Neural cell (in vitro differentiated cells): ENCODE measurements at regions not wholly inside any gene's neighbourhood (a gene's known extent, or its start where the extent isn't known, plus 50 kb on each side); places are given as distances from the start of the nearest gene placed in this dataset.

Experiments used
- H2AFZ ChIP-seq: fragments of 200-600, 300-800 bp; sonication (generic), shearing (Covaris generic); 2 replicates; pipeline ENCODE4 v1.6.0; 2014; ENCODE audit warnings: low read depth, mild to moderate bottlenecking, antibody characterized with exemption, low read length, moderate library complexity
- H3F3A ChIP-seq: fragments of 200-600 bp; shearing (Covaris generic); 2 replicates; pipeline ENCODE4 v1.6.1; 2016; ENCODE audit warnings: mild to moderate bottlenecking, moderate library complexity, mixed read lengths, antibody characterized with exemption, low read length; ENCODE audit not compliant: insufficient read depth, poor library complexity, severe bottlenecking
- H3K27ac ChIP-seq: fragments of 200-600, 300-800 bp; sonication (generic), shearing (Covaris generic); 2 replicates; pipeline ENCODE4 v1.5.1; 2014; ENCODE audit warnings: mild to moderate bottlenecking, low read length, moderate library complexity
- H3K27me3 ChIP-seq: fragments of 300-800, 200-600 bp; sonication (generic), shearing (Covaris generic); 2 replicates; pipeline ENCODE4 v1.6.0; 2014; ENCODE audit warnings: mild to moderate bottlenecking, low read depth, low read length, moderate library complexity; ENCODE audit not compliant: insufficient read depth
- H3K36me3 ChIP-seq: fragments of 300-800, 200-600 bp; sonication (generic), shearing (Covaris generic); 2 replicates; pipeline ENCODE4 v1.5.1; 2014; ENCODE audit warnings: mild to moderate bottlenecking, antibody characterized with exemption, low read length, moderate library complexity; ENCODE audit not compliant: insufficient read depth
- H3K4me2 ChIP-seq: fragments of 300-800, 200-600 bp; sonication (generic), shearing (Covaris generic); 2 replicates; pipeline ENCODE4 v1.6.0; 2014; ENCODE audit warnings: mild to moderate bottlenecking, low read length
- H3K4me3 ChIP-seq: fragments of 300-800, 200-600 bp; sonication (generic), shearing (Covaris generic); 2 replicates; pipeline ENCODE4 v1.5.1; 2014; ENCODE audit warnings: mild to moderate bottlenecking, low read length, moderate library complexity
- H3K79me2 ChIP-seq: fragments of 200-600 bp; shearing (Covaris generic); replicated peaks from 2 replicates; pipeline ENCODE4 v1.6.0; 2014; ENCODE audit warnings: mild to moderate bottlenecking, low read length, moderate library complexity; ENCODE audit not compliant: insufficient read depth
- H3K9ac ChIP-seq: fragments of 300-800, 200-600 bp; sonication (generic), shearing (Covaris generic); 2 replicates; pipeline ENCODE4 v1.6.1; 2016; ENCODE audit warnings: mild to moderate bottlenecking, low read length, mixed read lengths
- H3K9me2 ChIP-seq: fragments of 200-600 bp; shearing (Covaris generic); 2 replicates; pipeline ENCODE4 v1.6.1; 2016; ENCODE audit warnings: mild to moderate bottlenecking, low read length, mixed read lengths; ENCODE audit not compliant: insufficient read depth
- H3K9me3 ChIP-seq: fragments of 200-600, 300-800 bp; sonication (generic), shearing (Covaris generic); 2 replicates; pipeline ENCODE4 v1.6.1; 2016; ENCODE audit warnings: mild to moderate bottlenecking, mixed run types, low read length, moderate library complexity, mixed read lengths
- H4K20me1 ChIP-seq: fragments of 200-600 bp; shearing (Covaris generic); 2 replicates; pipeline ENCODE4 v1.6.1; 2016; ENCODE audit warnings: mild to moderate bottlenecking, mixed run types; ENCODE audit not compliant: insufficient read depth
- CTCF ChIP-seq: fragments of 450-650 bp; IDR thresholded peaks from 2 replicates; pipeline ENCODE4 v1.5.1; 2014; ENCODE audit warnings: antibody characterized with exemption, mild to moderate bottlenecking, moderate library complexity; ENCODE audit not compliant: poor library complexity, severe bottlenecking
- EZH2 ChIP-seq: fragments of 200-600, 300-800 bp; shearing (Covaris generic), sonication (generic); IDR thresholded peaks from 2 replicates; pipeline ENCODE4 v1.6.1; 2014; ENCODE audit warnings: antibody characterized with exemption, low read length, borderline replicate concordance, mild to moderate bottlenecking; ENCODE audit not compliant: insufficient read depth, poor library complexity, severe bottlenecking
- MXI1 ChIP-seq: fragments of 450-650 bp; conservative IDR thresholded peaks from 2 replicates; pipeline ENCODE4 v1.6.1; 2014; ENCODE audit warnings: antibody characterized with exemption, mild to moderate bottlenecking; ENCODE audit not compliant: poor library complexity, severe bottlenecking
- POLR2AphosphoS5 ChIP-seq: IDR thresholded peaks from 2 replicates; pipeline ENCODE4 v1.6.1; 2012
- RAD21 ChIP-seq: fragments of 450-650 bp; conservative IDR thresholded peaks from 2 replicates; pipeline ENCODE4 v1.6.1; 2014; ENCODE audit warnings: antibody characterized with exemption, mild to moderate bottlenecking, moderate library complexity
- SMC3 ChIP-seq: fragments of 450-650 bp; conservative IDR thresholded peaks from 2 replicates; pipeline ENCODE4 v1.6.1; 2014; ENCODE audit warnings: antibody characterized with exemption, mild to moderate bottlenecking, moderate library complexity; ENCODE audit not compliant: poor library complexity
- TAF1 ChIP-seq: IDR thresholded peaks from 2 replicates; pipeline ENCODE4 v1.6.1; 2012; ENCODE audit warnings: low read depth
- TF ChIP-seq, protein P1 (sequence below): IDR thresholded peaks from 2 replicates; pipeline ENCODE4 v1.6.1; 2012; ENCODE audit warnings: borderline replicate concordance

GRCh38 chr2:196480653-196481323 lies 158.7 kb upstream of the CCDC150 start:
- Histone ChIP-seq H3K36me3 (no peaks in the 10 kb centered on the region), H4K20me1 (no peaks in the 10 kb centered on the region), H3K4me2 (no peak overlapping the region), H3K9ac (no peak overlapping the region), H3K27ac (no peak overlapping the region), H3K9me2 (no peaks in the 10 kb centered on the region), H3K9me3 (no peaks in the 10 kb centered on the region), H2AFZ (no peak overlapping the region), H3K79me2 (no peaks in the 10 kb centered on the region), H3F3A (no peaks in the 10 kb centered on the region), H3K4me3 (no peak overlapping the region), H3K27me3 (no peaks in the 10 kb centered on the region)
- TF ChIP-seq SMC3 (no peak), EZH2 (no peak), MXI1 (no peak), CTCF (no peak)
- TF ChIP-seq, protein P1, sequence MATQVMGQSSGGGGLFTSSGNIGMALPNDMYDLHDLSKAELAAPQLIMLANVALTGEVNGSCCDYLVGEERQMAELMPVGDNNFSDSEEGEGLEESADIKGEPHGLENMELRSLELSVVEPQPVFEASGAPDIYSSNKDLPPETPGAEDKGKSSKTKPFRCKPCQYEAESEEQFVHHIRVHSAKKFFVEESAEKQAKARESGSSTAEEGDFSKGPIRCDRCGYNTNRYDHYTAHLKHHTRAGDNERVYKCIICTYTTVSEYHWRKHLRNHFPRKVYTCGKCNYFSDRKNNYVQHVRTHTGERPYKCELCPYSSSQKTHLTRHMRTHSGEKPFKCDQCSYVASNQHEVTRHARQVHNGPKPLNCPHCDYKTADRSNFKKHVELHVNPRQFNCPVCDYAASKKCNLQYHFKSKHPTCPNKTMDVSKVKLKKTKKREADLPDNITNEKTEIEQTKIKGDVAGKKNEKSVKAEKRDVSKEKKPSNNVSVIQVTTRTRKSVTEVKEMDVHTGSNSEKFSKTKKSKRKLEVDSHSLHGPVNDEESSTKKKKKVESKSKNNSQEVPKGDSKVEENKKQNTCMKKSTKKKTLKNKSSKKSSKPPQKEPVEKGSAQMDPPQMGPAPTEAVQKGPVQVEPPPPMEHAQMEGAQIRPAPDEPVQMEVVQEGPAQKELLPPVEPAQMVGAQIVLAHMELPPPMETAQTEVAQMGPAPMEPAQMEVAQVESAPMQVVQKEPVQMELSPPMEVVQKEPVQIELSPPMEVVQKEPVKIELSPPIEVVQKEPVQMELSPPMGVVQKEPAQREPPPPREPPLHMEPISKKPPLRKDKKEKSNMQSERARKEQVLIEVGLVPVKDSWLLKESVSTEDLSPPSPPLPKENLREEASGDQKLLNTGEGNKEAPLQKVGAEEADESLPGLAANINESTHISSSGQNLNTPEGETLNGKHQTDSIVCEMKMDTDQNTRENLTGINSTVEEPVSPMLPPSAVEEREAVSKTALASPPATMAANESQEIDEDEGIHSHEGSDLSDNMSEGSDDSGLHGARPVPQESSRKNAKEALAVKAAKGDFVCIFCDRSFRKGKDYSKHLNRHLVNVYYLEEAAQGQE = no peak

DNA sequence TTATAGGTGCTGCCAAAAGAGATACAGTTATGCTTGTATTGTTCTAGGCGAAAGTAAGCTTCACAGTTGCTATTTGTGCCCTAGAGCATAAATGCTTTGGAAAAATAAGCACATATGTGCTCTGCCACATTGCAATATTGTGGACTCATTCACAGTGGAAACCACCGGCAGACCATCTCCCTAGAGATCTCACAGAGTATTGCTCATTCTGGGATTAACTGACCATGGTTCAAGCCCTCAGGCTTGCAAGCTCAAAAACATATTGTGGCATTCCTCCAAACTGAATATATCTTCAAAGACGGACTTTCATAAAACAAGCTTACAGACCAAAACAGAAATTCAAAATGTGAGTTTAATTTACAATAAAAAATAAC lies 158.2 kb upstream of the CCDC150 start:
- Histone ChIP-seq H3F3A (no peaks in the 10 kb centered on the region), H3K9ac (no peak overlapping the region), H3K4me3 (no peak overlapping the region), H3K4me2 (no peak overlapping the region), H3K79me2 (no peaks in the 10 kb centered on the region), H2AFZ (no peak overlapping the region), H3K9me2 (no peaks in the 10 kb centered on the region), H3K36me3 (no peaks in the 10 kb centered on the region), H3K27ac (no peak overlapping the region), H4K20me1 (no peaks in the 10 kb centered on the region), H3K27me3 (no peaks in the 10 kb centered on the region), H3K9me3 (no peaks in the 10 kb centered on the region)
- TF ChIP-seq POLR2AphosphoS5 = no peak
- no peak for TF ChIP-seq MXI1
- TF ChIP-seq, protein P1 = no peak
- TF ChIP-seq RAD21 = no peak
- no peak for TF ChIP-seq TAF1
